Neuronal stem cell (in vitro differentiated cells): ENCODE measurements at regions not wholly inside any gene's neighbourhood (a gene's known extent, or its start where the extent isn't known, plus 50 kb on each side); places are given as distances from the start of the nearest gene placed in this dataset.
"Not testable (repeated sequence)": the region's sequence is repeated elsewhere in the genome, so short reads cannot be mapped to it uniquely, and the experiment has no call there.

Experiments
- DNase-seq: peaks from one replicate; pipeline ENCODE4 v3.0.0-alpha.2; 2013; ENCODE audit warnings: low spot score
- H2AFZ ChIP-seq: one replicate; pipeline ENCODE4 v1.6.1; 2013; ENCODE audit warnings: mild to moderate bottlenecking, low read length, inconsistent platforms
- H2AK5ac ChIP-seq: 2 replicates; pipeline ENCODE4 v1.6.1; 2013; ENCODE audit warnings: low read depth, mild to moderate bottlenecking, inconsistent platforms, low read length, moderate library complexity, mixed read lengths
- H2BK120ac ChIP-seq: 2 replicates; pipeline ENCODE4 v1.6.1; 2013; ENCODE audit warnings: low read depth, mild to moderate bottlenecking, inconsistent platforms, low read length, moderate library complexity, mixed read lengths
- H2BK12ac ChIP-seq: one replicate; pipeline ENCODE4 v1.6.1; 2013; ENCODE audit warnings: low read length, inconsistent platforms
- H2BK15ac ChIP-seq: 2 replicates; pipeline ENCODE4 v1.6.1; 2013; ENCODE audit warnings: mild to moderate bottlenecking, low read length, inconsistent platforms, mixed read lengths
- H2BK5ac ChIP-seq: one replicate; pipeline ENCODE4 v1.6.1; 2013; ENCODE audit warnings: inconsistent platforms, mild to moderate bottlenecking, low read length, moderate library complexity
- H3K14ac ChIP-seq: one replicate; pipeline ENCODE4 v1.6.1; 2013; ENCODE audit warnings: low read length, inconsistent platforms
- H3K18ac ChIP-seq: 2 replicates; pipeline ENCODE4 v1.6.1; 2013; ENCODE audit warnings: low read length, inconsistent platforms
- H3K23ac ChIP-seq: 2 replicates; pipeline ENCODE4 v1.6.1; 2013; ENCODE audit warnings: low read depth, mild to moderate bottlenecking, mixed read lengths, low read length, inconsistent platforms; ENCODE audit not compliant: poor library complexity
- H3K27ac ChIP-seq: replicated peaks from 3 replicates; pipeline ENCODE4 v1.5.1; 2013; ENCODE audit warnings: low read length, inconsistent platforms
- H3K27me3 ChIP-seq, 3 experiments: 2 replicates each; pipeline ENCODE4 v1.6.1; 2013; ENCODE audit warnings: low read length in 3 of 3, mild to moderate bottlenecking in 2 of 3, inconsistent platforms in 1 of 3, low read depth in 1 of 3, mixed read lengths in 1 of 3, moderate library complexity in 1 of 3; ENCODE audit not compliant: control insufficient read depth in 3 of 3, insufficient read depth in 3 of 3
- H3K36me3 ChIP-seq, 2 donors: replicated peaks in 1 of 2; 2 replicates each; pipeline ENCODE4 v1.6.1; 2013; ENCODE audit warnings: low read length in 2 of 2; ENCODE audit not compliant: control insufficient read depth in 2 of 2, insufficient read depth in 2 of 2
- H3K4ac ChIP-seq: 2 replicates; pipeline ENCODE4 v1.6.1; 2013; ENCODE audit warnings: inconsistent platforms, mild to moderate bottlenecking, low read length, moderate library complexity
- H3K4me1 ChIP-seq, 2 donors: 1 replicate in 1 of 2; 2 replicates in 1 of 2; pipeline ENCODE4 v1.6.1; 2013; ENCODE audit warnings: low read length in 2 of 2, low read depth in 1 of 2; ENCODE audit not compliant: control insufficient read depth in 2 of 2, insufficient read depth in 1 of 2
- H3K4me2 ChIP-seq: one replicate; pipeline ENCODE4 v1.6.1; 2013; ENCODE audit warnings: mild to moderate bottlenecking, low read length, inconsistent platforms; ENCODE audit not compliant: insufficient read depth, poor library complexity, severe bottlenecking
- H3K4me3 ChIP-seq, 2 donors: 2 replicates each; pipeline ENCODE4 v1.5.1; 2013; ENCODE audit warnings: low read length in 2 of 2, mild to moderate bottlenecking in 2 of 2, inconsistent platforms in 1 of 2, moderate library complexity in 1 of 2
- H3K79me1 ChIP-seq: one replicate; pipeline ENCODE4 v1.6.1; 2013; ENCODE audit warnings: low read depth, mild to moderate bottlenecking, inconsistent platforms, low read length, moderate library complexity
- H3K9ac ChIP-seq: one replicate; pipeline ENCODE4 v1.6.1; 2013; ENCODE audit warnings: mild to moderate bottlenecking, low read depth, low read length, inconsistent platforms; ENCODE audit not compliant: poor library complexity
- H3K9me3 ChIP-seq, 2 donors: replicated peaks in 1 of 2; 2 replicates each; pipeline versions ENCODE3 to v1.6.1; 2013; ENCODE audit warnings: low read length in 2 of 2, mild to moderate bottlenecking in 2 of 2, inconsistent platforms in 1 of 2, low read depth in 1 of 2, mixed read lengths in 1 of 2, moderate library complexity in 1 of 2; ENCODE audit not compliant: control insufficient read depth in 2 of 2, insufficient read depth in 1 of 2
- H4K8ac ChIP-seq: one replicate; pipeline ENCODE4 v1.6.1; 2013; ENCODE audit warnings: low read depth, mild to moderate bottlenecking, inconsistent platforms, low read length, moderate library complexity
- H4K91ac ChIP-seq: one replicate; pipeline ENCODE4 v1.6.1; 2013; ENCODE audit warnings: low read length, low read depth, mild to moderate bottlenecking, inconsistent platforms; ENCODE audit not compliant: poor library complexity
- WGBS, 2 donors: extraction: QIAGEN DNeasy Blood & Tissue Kit; methylation state at CpG; one replicate each; pipeline ENCODE4 v1.1.7; 2013; ENCODE audit warnings: missing lambda C conversion rate in 2 of 2, mixed read lengths in 1 of 2; ENCODE audit not compliant: insufficient read length in 2 of 2, insufficient replicate concordance in 1 of 2; ENCODE audit errors: extremely low coverage in 2 of 2; 5-methylcytosine and 5-hydroxymethylcytosine counted together

DNA sequence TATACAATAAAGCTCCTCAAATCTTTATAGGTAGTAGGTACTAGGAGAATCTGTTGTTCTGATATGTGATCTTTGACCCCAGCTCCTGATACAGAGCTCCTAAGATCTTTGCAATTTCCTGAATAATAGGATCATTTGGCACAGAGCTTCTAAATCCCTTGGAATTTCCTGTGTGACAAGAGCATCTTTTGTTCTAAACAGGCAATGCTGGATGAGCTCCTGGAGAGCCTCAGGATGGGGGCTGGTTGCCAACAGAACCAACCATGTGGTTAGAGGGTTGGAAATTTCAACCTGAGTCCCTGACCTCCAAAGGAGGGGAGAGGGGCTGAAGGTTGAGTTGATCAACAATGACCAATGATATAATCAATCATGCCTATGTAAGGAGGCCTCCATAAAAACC is 629.0 kb downstream of the CCSER2 start:
- no peak overlapping the region for H3K9ac ChIP-seq
- H2BK12ac ChIP-seq = no peak overlapping the region
- H2AFZ ChIP-seq = no peak overlapping the region
- H4K91ac ChIP-seq = no peak overlapping the region
- H3K79me1 ChIP-seq = no peaks in the 10 kb centered on the region
- H3K9me3 ChIP-seq = no peaks in the 10 kb centered on the region
- no peaks in the 10 kb centered on the region for H3K27me3 ChIP-seq
- H3K4me2 ChIP-seq = no peak overlapping the region
- peak overlapping the region; percentile 29 for H3K27ac ChIP-seq
- H4K8ac ChIP-seq = no peak overlapping the region
- no peaks in the 10 kb centered on the region for H3K4me1 ChIP-seq
- no peak overlapping the region for H3K14ac ChIP-seq
- no peak overlapping the region for H2BK15ac ChIP-seq
- H2BK5ac ChIP-seq = no peak overlapping the region
- no peaks in the 10 kb centered on the region for H3K36me3 ChIP-seq
- H2AK5ac ChIP-seq = no peak overlapping the region
- no peak overlapping the region for H3K18ac ChIP-seq
- H3K23ac ChIP-seq = no peak overlapping the region
- H3K4me3 ChIP-seq = no peak overlapping the region
- no peak overlapping the region for H2BK120ac ChIP-seq
- DNase-seq = peak; percentile 6
- H3K4ac ChIP-seq = no peak overlapping the region

DNA sequence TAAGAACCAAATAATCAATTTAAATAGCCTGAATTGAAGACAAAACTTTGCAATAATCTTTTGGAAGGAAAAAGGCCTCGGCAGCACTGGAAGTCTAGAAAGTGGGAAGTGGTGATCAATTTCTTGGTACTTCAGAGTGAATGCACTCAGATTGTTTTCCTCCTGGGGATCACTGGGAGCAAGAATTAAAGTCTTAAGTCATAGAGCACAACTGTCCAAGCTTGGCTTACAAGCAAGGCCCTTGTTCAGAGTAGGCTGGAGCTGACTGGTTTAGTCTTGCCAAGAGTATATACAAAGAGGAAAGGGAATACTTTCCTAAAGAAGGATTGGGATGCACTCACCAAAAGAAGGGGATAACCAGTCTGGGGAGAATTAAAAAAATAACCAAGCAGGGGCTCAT is 637.1 kb downstream of the CCSER2 start:
- H3K18ac ChIP-seq = no peak overlapping the region
- no peaks in the 10 kb centered on the region for H3K27me3 ChIP-seq
- no peak overlapping the region for H3K4me3 ChIP-seq
- DNase-seq = no peak
- H4K8ac ChIP-seq = no peak overlapping the region
- H2BK5ac ChIP-seq = no peak overlapping the region
- no peak overlapping the region for H2BK15ac ChIP-seq
- no peak overlapping the region for H2AFZ ChIP-seq
- no peak overlapping the region for H2BK12ac ChIP-seq
- H3K9ac ChIP-seq = no peak overlapping the region
- no peak overlapping the region for H2BK120ac ChIP-seq
- no peak overlapping the region for H3K4ac ChIP-seq
- no peaks in the 10 kb centered on the region for H3K9me3 ChIP-seq
- H2AK5ac ChIP-seq = no peak overlapping the region
- no peak overlapping the region for H3K23ac ChIP-seq
- no peak overlapping the region for H4K91ac ChIP-seq
- H3K36me3 ChIP-seq = no peaks in the 10 kb centered on the region
- no peaks in the 10 kb centered on the region for H3K4me1 ChIP-seq
- no peak overlapping the region for H3K14ac ChIP-seq
- no peaks in the 10 kb centered on the region for H3K79me1 ChIP-seq
- whole genome bisulfite sequencing, 2 donors = no CpG with 5 or more reads among the region's 1 CpG
- no peak overlapping the region for H3K27ac ChIP-seq
- no peak overlapping the region for H3K4me2 ChIP-seq

DNA sequence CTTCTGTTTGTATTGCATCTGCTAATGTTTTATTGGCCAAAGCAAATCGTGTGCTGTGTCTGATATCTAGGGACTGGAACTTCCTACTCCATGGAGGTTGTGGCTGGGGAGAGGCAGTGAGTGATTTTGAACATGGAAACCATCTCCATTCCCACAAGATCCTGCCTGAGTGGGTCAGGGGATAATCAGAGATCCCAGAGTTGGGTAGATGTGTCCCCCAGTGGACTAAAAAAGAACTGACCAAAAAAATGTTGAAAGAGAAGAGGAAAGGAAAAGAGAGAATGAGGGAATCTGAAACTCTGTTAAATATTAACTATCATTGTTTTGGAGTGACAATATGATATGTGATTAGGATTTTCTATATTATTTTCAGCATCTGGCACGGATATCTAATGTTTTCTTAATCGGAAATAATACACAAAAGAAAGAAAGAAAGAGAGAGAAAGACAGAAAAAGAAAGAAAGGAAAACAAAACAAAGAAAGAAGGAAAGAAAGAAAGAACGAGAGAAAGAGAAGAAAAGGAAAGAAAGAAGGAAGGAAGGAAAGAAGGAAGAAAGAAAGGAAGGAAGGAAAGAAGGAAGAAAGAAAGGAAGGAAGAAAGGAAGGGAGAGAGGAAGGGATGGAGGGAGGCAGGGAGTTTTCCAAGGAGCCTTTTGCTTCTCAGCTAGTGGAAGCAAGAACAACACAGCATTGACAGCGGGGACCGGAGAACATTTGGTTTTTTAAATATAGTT is 638.5 kb downstream of the CCSER2 start:
- Histone ChIP-seq H2BK15ac (no peak overlapping the region), H3K14ac (no peak overlapping the region), H3K79me1 (no peaks in the 10 kb centered on the region), H4K91ac (no peak overlapping the region), H3K9me3 (no peaks in the 10 kb centered on the region), H3K36me3 (no peaks in the 10 kb centered on the region), H3K4me2 (no peak overlapping the region), H3K4me3 (no peak overlapping the region), H2BK5ac (no peak overlapping the region), H2AFZ (no peak overlapping the region), H3K27ac (no peak overlapping the region), H2BK12ac (no peak overlapping the region), H2AK5ac (no peak overlapping the region), H3K9ac (no peak overlapping the region), H4K8ac (no peak overlapping the region), H3K23ac (no peak overlapping the region), H3K4ac (no peak overlapping the region), H3K18ac (no peak overlapping the region), H3K27me3 (no peaks in the 10 kb centered on the region), H3K4me1 (no peaks in the 10 kb centered on the region), H2BK120ac (no peak overlapping the region)
- no peak for DNase-seq
- no CpG with 5 or more reads among the region's 6 CpGs for WGBS, 2 donors

DNA sequence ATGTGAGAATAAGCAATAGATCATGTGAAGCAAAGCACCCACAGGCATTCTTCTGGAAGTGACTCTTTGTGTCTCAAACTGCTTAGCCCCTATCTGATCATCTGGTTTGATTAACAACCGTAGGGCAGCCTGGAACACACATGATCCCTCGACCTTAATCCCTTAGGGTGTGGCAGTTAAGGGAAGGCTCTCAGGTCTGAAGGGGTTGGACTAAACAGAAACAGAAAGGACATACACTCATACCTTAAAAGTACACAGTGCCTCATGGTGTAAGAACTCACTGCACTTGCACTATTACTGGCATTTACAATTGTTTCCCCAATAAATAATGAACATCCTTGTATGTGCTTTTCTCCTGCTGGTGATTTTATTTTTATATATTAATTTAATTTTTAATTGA is 640.9 kb downstream of the CCSER2 start:
- H3K36me3 ChIP-seq, H3K4me1 ChIP-seq, H3K27me3 ChIP-seq, H3K18ac ChIP-seq, H3K23ac ChIP-seq, DNase-seq, H2AK5ac ChIP-seq, H3K79me1 ChIP-seq, H2BK12ac ChIP-seq, H3K4ac ChIP-seq, H2AFZ ChIP-seq, H3K4me3 ChIP-seq, H2BK5ac ChIP-seq, H3K9me3 ChIP-seq, H3K14ac ChIP-seq, H2BK15ac ChIP-seq, H4K91ac ChIP-seq, H4K8ac ChIP-seq, H3K27ac ChIP-seq, H3K9ac ChIP-seq, H3K4me2 ChIP-seq, H2BK120ac ChIP-seq: not testable (repeated sequence)
- WGBS, 2 donors = no CpG with 5 or more reads among the region's 2 CpGs
